GM12874 (cell line): ENCODE measurements at regions not wholly inside any gene's neighbourhood (a gene's known extent, or its start where the extent isn't known, plus 50 kb on each side); places are given as distances from the start of the nearest gene placed in this dataset.

ENCODE experiments used
- CTCF ChIP-seq: IDR thresholded peaks from 2 replicates; pipeline ENCODE4 v1.5.1; 2011; ENCODE audit warnings: low read depth, mild to moderate bottlenecking, control low read depth, low read length, moderate library complexity; ENCODE audit not compliant: insufficient read depth

GRCh38 chr1:227390525-227390924 lies 72.2 kb upstream of the CDC42BPA start:
- no peak for TF ChIP-seq CTCF

- TF ChIP-seq CTCF, result no peak
These were observed 70.2 kb upstream of the CDC42BPA start for GRCh38 chr1:227388214-227389168.

GRCh38 chr1:227379555-227379892 lies 61.2 kb upstream of the CDC42BPA start:
- TF ChIP-seq CTCF, result no peak

GRCh38 chr1:227378871-227379554 lies 60.7 kb upstream of the CDC42BPA start:
- TF ChIP-seq CTCF, result no peak

GRCh38 chr1:227378181-227378580 lies 59.9 kb upstream of the CDC42BPA start:
- TF ChIP-seq CTCF, result no peak

GRCh38 chr1:227374846-227375245 lies 56.6 kb upstream of the CDC42BPA start:
- no peak for TF ChIP-seq CTCF

GRCh38 chr1:227372726-227373130 lies 54.4 kb upstream of the CDC42BPA start:
- TF ChIP-seq CTCF, result no peak
